ENCODE measurements at regions not wholly inside any gene's neighbourhood (a gene's known extent, or its start where the extent isn't known, plus 50 kb on each side); places are given as distances from the start of the nearest gene placed in this dataset.

DNA sequence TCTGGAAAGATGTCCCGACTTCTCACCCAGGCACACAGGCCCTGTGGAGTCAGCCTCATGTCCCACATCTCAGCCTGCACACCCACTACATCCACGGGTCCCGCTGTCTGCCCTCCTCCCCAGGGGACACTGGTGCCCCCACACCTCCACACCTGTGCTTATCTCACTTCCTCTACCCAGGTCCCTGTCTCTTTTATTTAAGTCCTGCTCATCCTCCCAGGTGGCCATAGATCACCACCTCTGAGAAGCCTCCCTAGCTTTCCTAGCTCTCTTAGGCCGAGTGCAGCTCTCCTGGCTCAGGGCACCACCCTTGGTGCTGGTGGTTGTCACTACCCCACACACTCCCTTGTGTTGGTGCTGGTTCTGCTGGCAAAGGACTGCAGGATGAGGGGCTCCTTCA, 143.6 kb upstream of the PITX1 start:
- Histone ChIP-seq H3K27me3 (replicated peaks; ENCODE audit: insufficient read depth, low read length) (no peaks in the 10 kb centered on the region), H3F3A (ENCODE audit: insufficient read depth, low read length) (no peaks in the 10 kb centered on the region), H3K4me1 (ENCODE audit: low read length) (no peaks in the 10 kb centered on the region), H2AFZ (ENCODE audit: low read length) (no peak overlapping the region), H3K4me2 (ENCODE audit: low read depth, low read length) (no peak overlapping the region), H3K9me3 (replicated peaks; ENCODE audit: insufficient read depth, low read length) (no peaks in the 10 kb centered on the region), H3K27ac (ENCODE audit: low read length) (no peak overlapping the region), H3K4me3 (ENCODE audit: low read length) (no peak overlapping the region), H3K79me2 (ENCODE audit: low read length) (no peaks in the 10 kb centered on the region), H4K20me1 (ENCODE audit: insufficient read depth, low read length) (no peaks in the 10 kb centered on the region), H3K9ac (ENCODE audit: low read length) (no peak overlapping the region), H3K9me2 (replicated peaks; ENCODE audit: insufficient read depth, low read length) (no peaks in the 10 kb centered on the region), H3K36me3 (replicated peaks; ENCODE audit: insufficient read depth, low read length) (no peaks in the 10 kb centered on the region)
- TF ChIP-seq, protein P1, sequence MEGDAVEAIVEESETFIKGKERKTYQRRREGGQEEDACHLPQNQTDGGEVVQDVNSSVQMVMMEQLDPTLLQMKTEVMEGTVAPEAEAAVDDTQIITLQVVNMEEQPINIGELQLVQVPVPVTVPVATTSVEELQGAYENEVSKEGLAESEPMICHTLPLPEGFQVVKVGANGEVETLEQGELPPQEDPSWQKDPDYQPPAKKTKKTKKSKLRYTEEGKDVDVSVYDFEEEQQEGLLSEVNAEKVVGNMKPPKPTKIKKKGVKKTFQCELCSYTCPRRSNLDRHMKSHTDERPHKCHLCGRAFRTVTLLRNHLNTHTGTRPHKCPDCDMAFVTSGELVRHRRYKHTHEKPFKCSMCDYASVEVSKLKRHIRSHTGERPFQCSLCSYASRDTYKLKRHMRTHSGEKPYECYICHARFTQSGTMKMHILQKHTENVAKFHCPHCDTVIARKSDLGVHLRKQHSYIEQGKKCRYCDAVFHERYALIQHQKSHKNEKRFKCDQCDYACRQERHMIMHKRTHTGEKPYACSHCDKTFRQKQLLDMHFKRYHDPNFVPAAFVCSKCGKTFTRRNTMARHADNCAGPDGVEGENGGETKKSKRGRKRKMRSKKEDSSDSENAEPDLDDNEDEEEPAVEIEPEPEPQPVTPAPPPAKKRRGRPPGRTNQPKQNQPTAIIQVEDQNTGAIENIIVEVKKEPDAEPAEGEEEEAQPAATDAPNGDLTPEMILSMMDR (IDR thresholded peaks at IDR 0.05; ENCODE audit: low read length): no peak
- no peak for DNase-seq

DNA sequence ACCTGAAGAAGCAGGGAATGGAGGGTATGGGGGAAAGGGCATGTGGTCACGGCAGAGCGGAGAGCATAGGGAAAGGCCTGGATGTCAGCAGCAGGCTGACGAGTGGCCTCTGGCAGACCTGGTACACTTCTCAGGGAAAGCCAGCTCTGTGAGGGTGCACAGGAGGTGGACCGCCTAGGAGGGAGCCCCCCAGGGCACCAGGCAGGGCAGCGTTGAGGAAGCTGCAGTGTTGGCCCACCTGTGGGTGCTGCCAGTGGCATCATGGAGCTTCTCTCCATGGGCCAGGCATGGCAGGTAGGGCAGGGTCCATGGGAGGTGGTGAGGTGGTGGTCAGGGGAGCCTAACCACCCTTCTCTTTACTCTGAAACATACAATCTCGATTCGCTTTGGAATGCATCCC, 143.0 kb upstream of the PITX1 start:
- H3K4me3 ChIP-seq (ENCODE audit: low read length): no peak overlapping the region
- no peak overlapping the region for H3K9ac ChIP-seq (ENCODE audit: low read length)
- no peaks in the 10 kb centered on the region for H3K36me3 ChIP-seq (replicated peaks; ENCODE audit: insufficient read depth, low read length)
- no peak overlapping the region for H3K27ac ChIP-seq (ENCODE audit: low read length)
- no peak overlapping the region for H2AFZ ChIP-seq (ENCODE audit: low read length)
- no peaks in the 10 kb centered on the region for H3K79me2 ChIP-seq (ENCODE audit: low read length)
- DNase-seq: no peak
- no peaks in the 10 kb centered on the region for H3K27me3 ChIP-seq (replicated peaks; ENCODE audit: insufficient read depth, low read length)
- TF ChIP-seq EZH2 (optimal IDR thresholded peaks at IDR 0.05; ENCODE audit: low read depth, low read length): no peak
- TF ChIP-seq, protein P1 (IDR thresholded peaks at IDR 0.05; ENCODE audit: low read length): no peak
- no peak for TF ChIP-seq EZH2phosphoT487 (IDR thresholded peaks at IDR 0.05; ENCODE audit: low read length)
- no peaks in the 10 kb centered on the region for H3K4me1 ChIP-seq (ENCODE audit: low read length)
- H3F3A ChIP-seq (ENCODE audit: insufficient read depth, low read length): no peaks in the 10 kb centered on the region
- H3K9me3 ChIP-seq (replicated peaks; ENCODE audit: insufficient read depth, low read length): no peaks in the 10 kb centered on the region
- H4K20me1 ChIP-seq (ENCODE audit: insufficient read depth, low read length): no peaks in the 10 kb centered on the region
- H3K4me2 ChIP-seq (ENCODE audit: low read depth, low read length): no peak overlapping the region
- no peaks in the 10 kb centered on the region for H3K9me2 ChIP-seq (replicated peaks; ENCODE audit: insufficient read depth, low read length)

DNA sequence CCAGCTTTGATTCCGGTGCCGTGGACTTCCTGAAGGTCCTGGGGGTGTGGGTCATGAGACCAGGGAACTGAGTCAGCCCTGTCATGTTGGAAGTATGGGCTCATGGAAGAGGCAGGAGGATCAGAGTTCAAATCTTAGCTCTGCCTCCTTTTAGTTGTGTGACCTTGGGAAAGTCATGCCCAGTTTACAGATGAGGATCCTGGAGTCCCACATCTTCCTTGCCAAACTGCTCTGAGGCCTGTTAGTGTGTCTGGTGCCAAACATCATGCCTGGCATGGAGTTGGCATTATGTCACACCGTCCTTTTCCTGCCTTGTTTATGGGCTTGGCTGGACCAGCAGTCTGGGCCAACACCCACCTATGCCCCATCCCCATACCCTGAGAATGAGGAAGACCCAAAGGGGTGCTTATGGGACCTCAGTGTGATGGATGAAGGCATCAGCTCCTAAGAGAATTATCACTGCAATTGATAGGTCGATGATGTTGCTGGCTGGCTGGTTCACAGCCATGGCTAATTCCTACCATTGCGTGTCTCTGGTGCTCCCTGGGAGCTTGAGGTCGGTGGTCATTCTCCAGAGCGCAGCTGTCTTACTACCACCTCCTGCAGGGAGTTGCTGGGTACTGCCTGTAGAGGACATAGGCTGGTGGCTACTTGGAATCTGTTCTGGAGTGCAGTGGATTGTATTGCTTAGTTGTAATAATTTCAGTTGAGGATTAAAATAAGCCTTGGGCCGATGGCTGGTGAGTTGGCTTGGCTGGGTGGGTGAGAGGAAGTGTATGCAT, 140.5 kb upstream of the PITX1 start:
- no peaks in the 10 kb centered on the region for H3K9me2 ChIP-seq (replicated peaks; ENCODE audit: insufficient read depth, low read length)
- no peak overlapping the region for H3K9ac ChIP-seq (ENCODE audit: low read length)
- H3F3A ChIP-seq (ENCODE audit: insufficient read depth, low read length): no peaks in the 10 kb centered on the region
- no peaks in the 10 kb centered on the region for H4K20me1 ChIP-seq (ENCODE audit: insufficient read depth, low read length)
- no peak overlapping the region for H2AFZ ChIP-seq (ENCODE audit: low read length)
- TF ChIP-seq, protein P1 (IDR thresholded peaks at IDR 0.05; ENCODE audit: low read length): peak; percentile 26
- TF ChIP-seq EZH2phosphoT487 (IDR thresholded peaks at IDR 0.05; ENCODE audit: low read length): no peak
- DNase-seq: no peak
- no peaks in the 10 kb centered on the region for H3K27me3 ChIP-seq (replicated peaks; ENCODE audit: insufficient read depth, low read length)
- H3K36me3 ChIP-seq (replicated peaks; ENCODE audit: insufficient read depth, low read length): no peaks in the 10 kb centered on the region
- H3K4me3 ChIP-seq (ENCODE audit: low read length): no peak overlapping the region
- H3K9me3 ChIP-seq (replicated peaks; ENCODE audit: insufficient read depth, low read length): no peaks in the 10 kb centered on the region
- no peak overlapping the region for H3K27ac ChIP-seq (ENCODE audit: low read length)
- H3K4me1 ChIP-seq (ENCODE audit: low read length): no peaks in the 10 kb centered on the region
- H3K4me2 ChIP-seq (ENCODE audit: low read depth, low read length): no peak overlapping the region
- no peaks in the 10 kb centered on the region for H3K79me2 ChIP-seq (ENCODE audit: low read length)
